ENCODE measurements at regions not wholly inside any gene's neighbourhood (a gene's known extent, or its start where the extent isn't known, plus 50 kb on each side); places are given as distances from the start of the nearest gene placed in this dataset.

DNA sequence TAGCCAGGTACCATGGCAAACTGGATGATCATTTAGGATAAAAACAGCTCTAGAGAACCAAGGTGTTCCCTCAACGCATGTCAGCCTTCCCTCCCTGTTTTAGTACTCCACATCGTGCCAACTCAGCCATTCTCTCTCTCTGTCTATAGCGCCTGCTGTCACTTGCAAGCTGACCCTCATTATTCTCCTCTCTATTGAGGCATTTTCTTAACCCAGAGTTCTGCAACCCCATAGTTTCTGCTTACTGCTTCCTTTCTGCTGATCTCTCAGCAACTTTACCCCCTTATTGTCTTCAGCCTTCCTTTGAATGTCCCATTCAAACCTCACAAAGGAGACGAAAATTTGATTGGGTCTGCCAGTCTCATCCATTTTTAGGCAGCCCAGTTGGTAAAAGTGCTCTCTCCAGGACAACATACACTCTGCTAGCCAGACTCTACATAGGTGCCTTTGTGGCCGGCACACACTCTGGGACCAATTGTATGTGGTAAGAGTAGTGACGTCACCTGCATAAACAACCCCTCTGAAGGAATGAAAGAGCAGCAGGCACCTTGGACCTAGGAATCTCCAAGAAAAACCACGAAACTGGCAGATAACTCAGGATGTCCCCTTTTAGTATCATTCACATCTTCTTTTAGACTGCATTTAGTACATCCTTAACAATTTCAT lies 367.2 kb upstream of the KCNH7 start:
- Histone ChIP-seq H3K27me3 (ENCODE audit: insufficient read depth, low read depth, low read length) (no peaks in the 10 kb centered on the region), H3K9me2 (ENCODE audit: insufficient read depth, low read length) (no peaks in the 10 kb centered on the region), H2AFZ (ENCODE audit: low read depth, low read length) (no peak overlapping the region), H4K20me1 (ENCODE audit: insufficient read depth) (no peaks in the 10 kb centered on the region), H3K36me3 (ENCODE audit: insufficient read depth, low read length) (no peaks in the 10 kb centered on the region), H3K9me3 (ENCODE audit: low read length) (no peaks in the 10 kb centered on the region), H3K4me2 (ENCODE audit: low read length) (no peak overlapping the region), H3K79me2 (replicated peaks; ENCODE audit: insufficient read depth, low read length) (no peaks in the 10 kb centered on the region), H3K9ac (ENCODE audit: low read length) (no peak overlapping the region), H3F3A (ENCODE audit: insufficient read depth, low read length, poor library complexity, severe bottlenecking) (no peaks in the 10 kb centered on the region), H3K4me3 (ENCODE audit: low read length) (no peak overlapping the region), H3K27ac (ENCODE audit: low read length) (no peak overlapping the region)
- TF ChIP-seq POLR2AphosphoS5 (IDR thresholded peaks at IDR 0.05), result no peak
- no peak for TF ChIP-seq TAF1 (IDR thresholded peaks at IDR 0.05; ENCODE audit: low read depth)
- TF ChIP-seq EP300 (conservative IDR thresholded peaks at IDR 0.05; ENCODE audit: poor library complexity, severe bottlenecking), result no peak
- TF ChIP-seq MXI1 (conservative IDR thresholded peaks at IDR 0.05; ENCODE audit: poor library complexity, severe bottlenecking), result no peak
- TF ChIP-seq, protein P1, sequence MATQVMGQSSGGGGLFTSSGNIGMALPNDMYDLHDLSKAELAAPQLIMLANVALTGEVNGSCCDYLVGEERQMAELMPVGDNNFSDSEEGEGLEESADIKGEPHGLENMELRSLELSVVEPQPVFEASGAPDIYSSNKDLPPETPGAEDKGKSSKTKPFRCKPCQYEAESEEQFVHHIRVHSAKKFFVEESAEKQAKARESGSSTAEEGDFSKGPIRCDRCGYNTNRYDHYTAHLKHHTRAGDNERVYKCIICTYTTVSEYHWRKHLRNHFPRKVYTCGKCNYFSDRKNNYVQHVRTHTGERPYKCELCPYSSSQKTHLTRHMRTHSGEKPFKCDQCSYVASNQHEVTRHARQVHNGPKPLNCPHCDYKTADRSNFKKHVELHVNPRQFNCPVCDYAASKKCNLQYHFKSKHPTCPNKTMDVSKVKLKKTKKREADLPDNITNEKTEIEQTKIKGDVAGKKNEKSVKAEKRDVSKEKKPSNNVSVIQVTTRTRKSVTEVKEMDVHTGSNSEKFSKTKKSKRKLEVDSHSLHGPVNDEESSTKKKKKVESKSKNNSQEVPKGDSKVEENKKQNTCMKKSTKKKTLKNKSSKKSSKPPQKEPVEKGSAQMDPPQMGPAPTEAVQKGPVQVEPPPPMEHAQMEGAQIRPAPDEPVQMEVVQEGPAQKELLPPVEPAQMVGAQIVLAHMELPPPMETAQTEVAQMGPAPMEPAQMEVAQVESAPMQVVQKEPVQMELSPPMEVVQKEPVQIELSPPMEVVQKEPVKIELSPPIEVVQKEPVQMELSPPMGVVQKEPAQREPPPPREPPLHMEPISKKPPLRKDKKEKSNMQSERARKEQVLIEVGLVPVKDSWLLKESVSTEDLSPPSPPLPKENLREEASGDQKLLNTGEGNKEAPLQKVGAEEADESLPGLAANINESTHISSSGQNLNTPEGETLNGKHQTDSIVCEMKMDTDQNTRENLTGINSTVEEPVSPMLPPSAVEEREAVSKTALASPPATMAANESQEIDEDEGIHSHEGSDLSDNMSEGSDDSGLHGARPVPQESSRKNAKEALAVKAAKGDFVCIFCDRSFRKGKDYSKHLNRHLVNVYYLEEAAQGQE (IDR thresholded peaks at IDR 0.05; ENCODE audit: borderline replicate concordance), result no peak
- TF ChIP-seq EZH2 (IDR thresholded peaks at IDR 0.05; ENCODE audit: borderline replicate concordance, insufficient read depth, low read length, poor library complexity, severe bottlenecking), result no peak
- TF ChIP-seq, protein P2, sequence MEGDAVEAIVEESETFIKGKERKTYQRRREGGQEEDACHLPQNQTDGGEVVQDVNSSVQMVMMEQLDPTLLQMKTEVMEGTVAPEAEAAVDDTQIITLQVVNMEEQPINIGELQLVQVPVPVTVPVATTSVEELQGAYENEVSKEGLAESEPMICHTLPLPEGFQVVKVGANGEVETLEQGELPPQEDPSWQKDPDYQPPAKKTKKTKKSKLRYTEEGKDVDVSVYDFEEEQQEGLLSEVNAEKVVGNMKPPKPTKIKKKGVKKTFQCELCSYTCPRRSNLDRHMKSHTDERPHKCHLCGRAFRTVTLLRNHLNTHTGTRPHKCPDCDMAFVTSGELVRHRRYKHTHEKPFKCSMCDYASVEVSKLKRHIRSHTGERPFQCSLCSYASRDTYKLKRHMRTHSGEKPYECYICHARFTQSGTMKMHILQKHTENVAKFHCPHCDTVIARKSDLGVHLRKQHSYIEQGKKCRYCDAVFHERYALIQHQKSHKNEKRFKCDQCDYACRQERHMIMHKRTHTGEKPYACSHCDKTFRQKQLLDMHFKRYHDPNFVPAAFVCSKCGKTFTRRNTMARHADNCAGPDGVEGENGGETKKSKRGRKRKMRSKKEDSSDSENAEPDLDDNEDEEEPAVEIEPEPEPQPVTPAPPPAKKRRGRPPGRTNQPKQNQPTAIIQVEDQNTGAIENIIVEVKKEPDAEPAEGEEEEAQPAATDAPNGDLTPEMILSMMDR (IDR thresholded peaks at IDR 0.05; ENCODE audit: poor library complexity, severe bottlenecking), result no peak
- TF ChIP-seq SMC3 (conservative IDR thresholded peaks at IDR 0.05; ENCODE audit: poor library complexity), result no peak
- TF ChIP-seq RAD21 (conservative IDR thresholded peaks at IDR 0.05), result no peak

DNA sequence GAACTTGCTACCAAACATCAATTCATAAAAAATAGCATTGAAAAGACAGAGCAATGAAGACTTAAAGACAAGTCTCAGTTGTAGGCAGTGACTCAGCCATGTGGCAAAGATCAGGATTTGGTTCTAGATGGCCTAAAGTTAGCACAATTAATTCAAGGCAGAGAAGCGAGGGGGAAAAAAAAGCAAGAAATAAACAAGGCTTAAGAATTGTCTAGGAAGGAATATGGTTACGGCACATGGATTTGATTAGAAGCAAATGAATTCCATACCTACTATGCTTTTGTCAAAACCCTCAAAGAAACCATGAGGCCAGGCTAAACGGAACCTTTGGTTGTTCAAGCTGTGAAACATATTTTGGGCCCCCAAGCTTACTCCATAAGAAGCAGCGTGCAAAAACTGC lies 362.2 kb upstream of the KCNH7 start:
- Histone ChIP-seq H3K4me2 (ENCODE audit: low read length) (no peak overlapping the region), H3F3A (ENCODE audit: insufficient read depth, low read length, poor library complexity, severe bottlenecking) (no peaks in the 10 kb centered on the region), H3K36me3 (ENCODE audit: insufficient read depth, low read length) (no peaks in the 10 kb centered on the region), H3K27me3 (ENCODE audit: insufficient read depth, low read depth, low read length) (no peaks in the 10 kb centered on the region), H2AFZ (ENCODE audit: low read depth, low read length) (no peak overlapping the region), H3K27ac (ENCODE audit: low read length) (no peak overlapping the region), H3K9me2 (ENCODE audit: insufficient read depth, low read length) (no peaks in the 10 kb centered on the region), H3K4me3 (ENCODE audit: low read length) (no peak overlapping the region), H3K79me2 (replicated peaks; ENCODE audit: insufficient read depth, low read length) (no peaks in the 10 kb centered on the region), H4K20me1 (ENCODE audit: insufficient read depth) (no peaks in the 10 kb centered on the region), H3K9ac (ENCODE audit: low read length) (no peak overlapping the region), H3K9me3 (ENCODE audit: low read length) (no peaks in the 10 kb centered on the region)
- no peak for TF ChIP-seq RAD21 (conservative IDR thresholded peaks at IDR 0.05)
- TF ChIP-seq MXI1 (conservative IDR thresholded peaks at IDR 0.05; ENCODE audit: poor library complexity, severe bottlenecking), result no peak
- no peak for TF ChIP-seq TAF1 (IDR thresholded peaks at IDR 0.05; ENCODE audit: low read depth)
- TF ChIP-seq EZH2 (IDR thresholded peaks at IDR 0.05; ENCODE audit: borderline replicate concordance, insufficient read depth, low read length, poor library complexity, severe bottlenecking), result no peak
- no peak for TF ChIP-seq POLR2AphosphoS5 (IDR thresholded peaks at IDR 0.05)
- no peak for TF ChIP-seq SMC3 (conservative IDR thresholded peaks at IDR 0.05; ENCODE audit: poor library complexity)
- no peak for TF ChIP-seq EP300 (conservative IDR thresholded peaks at IDR 0.05; ENCODE audit: poor library complexity, severe bottlenecking)
- TF ChIP-seq, protein P1 (IDR thresholded peaks at IDR 0.05; ENCODE audit: borderline replicate concordance), result no peak
- TF ChIP-seq, protein P2 (IDR thresholded peaks at IDR 0.05; ENCODE audit: poor library complexity, severe bottlenecking), result no peak
